GM12878 (cell line): ENCODE measurements at regions not wholly inside any gene's neighbourhood (a gene's known extent, or its start where the extent isn't known, plus 50 kb on each side); places are given as distances from the start of the nearest gene placed in this dataset.

Experiments used
- ATAC-seq: fragments of 200-7000 bp; cut with Tn5 transposase; 3 replicates; pipeline ENCODE4 v1.9.1; 2020; ENCODE audit warnings: mild to moderate bottlenecking, moderate library complexity
- BruUV-seq: library from RNA; stranded (reverse); fragments of 400-500 nt; replicated peaks from 2 replicates; lab custom pipeline; 2021; lab: Mats Ljungman, UMichigan
- CTCF ChIA-PET: fragments of 300-600 bp; sonication (Branson Sonifier 250); formaldehyde crosslinking; extraction: SDS; loops from one replicate; lab custom pipeline; 2021; ENCODE audit warnings: inconsistent platforms; lab: Yijun Ruan, JAX
- POLR2A ChIA-PET: fragments of 350-600 bp; formaldehyde crosslinking; extraction: SDS; loops from one replicate; lab custom pipeline; 2021; ENCODE audit warnings: inconsistent platforms; lab: Charles Lee
- RAD21 ChIA-PET: fragments of 300-600 bp; sonication (Branson Sonifier 250); formaldehyde crosslinking; loops from one replicate; lab custom pipeline; 2023; ENCODE audit warnings: antibody characterized with exemption; ENCODE audit not compliant: unreplicated experiment; lab: Charles Lee
- SMC1A ChIA-PET: fragments of 300-600 bp; sonication (Branson Sonifier 250); formaldehyde crosslinking; loops from one replicate; lab custom pipeline; 2023; ENCODE audit not compliant: unreplicated experiment, uncharacterized antibody; lab: Charles Lee
- DNase-seq: peaks from one replicate; pipeline ENCODE4 v3.0.0-alpha.2; 2011; ENCODE audit warnings: low read depth, low spot score
- FAIRE-seq: peaks from 3 replicates; lab custom pipeline; 2011; peaks lifted over from hg19 to GRCh38; lab: Jason Lieb, UNC
- H2AFZ ChIP-seq: 2 replicates; pipeline ENCODE4 v1.6.0; 2011; ENCODE audit warnings: low read depth, low read length, control low read depth; ENCODE audit not compliant: control insufficient read depth
- H3K27ac ChIP-seq: 2 replicates; pipeline ENCODE4 v1.5.1; 2011; ENCODE audit warnings: control low read depth; ENCODE audit not compliant: control insufficient read depth, insufficient read depth
- H3K27me3 ChIP-seq, 2 experiments: replicated peaks in 1 of 2; 2 replicates each; pipeline versions ENCODE4 v1.6.0 to v1.6.1; 2011; ENCODE audit warnings: low read length in 1 of 2; ENCODE audit not compliant: control insufficient read depth in 2 of 2, insufficient read depth in 2 of 2
- H3K36me3 ChIP-seq, 2 experiments: 2 replicates each; pipeline ENCODE4 v1.5.1; 2011; ENCODE audit warnings: low read length in 1 of 2; ENCODE audit not compliant: control insufficient read depth in 2 of 2, insufficient read depth in 2 of 2
- H3K4me1 ChIP-seq: 2 replicates; pipeline ENCODE4 v1.6.1; 2011; ENCODE audit warnings: mild to moderate bottlenecking, low read length, moderate library complexity, mixed read lengths; ENCODE audit not compliant: control insufficient read depth, insufficient read depth
- H3K4me2 ChIP-seq: 2 replicates; pipeline ENCODE4 v1.6.0; 2011; ENCODE audit warnings: control low read depth; ENCODE audit not compliant: control insufficient read depth, insufficient read depth
- H3K4me3 ChIP-seq: fragments of 200-600 bp; sonication (generic); 2 replicates; pipeline ENCODE4 v1.5.1; 2016
- H3K79me2 ChIP-seq: 2 replicates; pipeline ENCODE4 v1.6.0; 2011; ENCODE audit warnings: low read length; ENCODE audit not compliant: control insufficient read depth, insufficient read depth
- H3K9ac ChIP-seq: 2 replicates; pipeline ENCODE4 v1.8.0; 2011; ENCODE audit warnings: low read length, control low read depth, mixed read lengths; ENCODE audit not compliant: control insufficient read depth, insufficient read depth
- H3K9me3 ChIP-seq: replicated peaks from 3 replicates; pipeline ENCODE4 v1.5.1; 2011; ENCODE audit warnings: mild to moderate bottlenecking, low read length; ENCODE audit not compliant: control insufficient read depth, insufficient read depth
- H4K20me1 ChIP-seq: 2 replicates; pipeline ENCODE4 v1.6.0; 2011; ENCODE audit not compliant: control insufficient read depth, insufficient read depth
- HDAC6 ChIP-seq: fragments of 200-600 bp; sonication (generic); IDR thresholded peaks from one replicate; pipeline ENCODE4 v1.8.0; 2017; ENCODE audit warnings: antibody characterized with exemption; ENCODE audit not compliant: unreplicated experiment
- IKZF2 ChIP-seq, 2 experiments: fragments of 450-650 bp; IDR thresholded peaks; 2 replicates each; pipeline ENCODE4 v1.6.1; 2017; ENCODE audit warnings: mild to moderate bottlenecking in 2 of 2, moderate library complexity in 2 of 2
- KDM1A ChIP-seq: fragments of 200-600 bp; sonication (generic); IDR thresholded peaks from 2 replicates; pipeline ENCODE4 v1.6.1; 2016; ENCODE audit warnings: borderline replicate concordance
- NRF1 ChIP-seq: conservative IDR thresholded peaks from 2 replicates; pipeline ENCODE4 v1.6.1; 2011; ENCODE audit warnings: mild to moderate bottlenecking, low read depth, low read length, improper control_type of control experiment
- RAD51 ChIP-seq: fragments of 450-650 bp; IDR thresholded peaks from 2 replicates; pipeline ENCODE4 v1.6.1; 2016; ENCODE audit warnings: moderate library complexity, mild to moderate bottlenecking, inconsistent platforms
- RB1 ChIP-seq: fragments of 450-650 bp; formaldehyde crosslinking; IDR thresholded peaks from 2 replicates; pipeline ENCODE4 v1.6.1; 2017; ENCODE audit warnings: mild to moderate bottlenecking, borderline replicate concordance
- RUNX3 ChIP-seq: IDR thresholded peaks from 2 replicates; pipeline ENCODE4 v1.6.1; 2012; ENCODE audit warnings: low read length, inconsistent platforms
- SKIL ChIP-seq: fragments of 450-650 bp; IDR thresholded peaks from 2 replicates; pipeline ENCODE4 v1.6.1; 2017; ENCODE audit warnings: mild to moderate bottlenecking, low read depth, inconsistent platforms; ENCODE audit not compliant: poor library complexity, severe bottlenecking
- ZNF274 ChIP-seq: IDR thresholded peaks from one replicate; pipeline ENCODE4 v1.8.0; 2011; ENCODE audit not compliant: insufficient read length, insufficient read depth
- WGBS: methylation state at CpG from one replicate; pipeline ENCODE4 v1.1.6; 2016; ENCODE audit warnings: low lambda C conversion rate; ENCODE audit not compliant: insufficient replicate concordance, insufficient coverage; ENCODE audit errors: missing lambda C conversion rate; 5-methylcytosine and 5-hydroxymethylcytosine counted together
- in situ Hi-C: fragments of 300-500 bp; cut with MboI; formaldehyde crosslinking; loops from 9 replicates; pipeline ENCODE4 v1.14.3; 2018; ENCODE audit warnings: mixed read lengths
- intact Hi-C: fragments of 100-400 bp; cut with micrococcal nuclease; formaldehyde crosslinking; loops from one replicate; pipeline ENCODE4 v1.14.2; 2022; ENCODE audit not compliant: unreplicated experiment
- TF ChIP-seq, protein P1 (sequence below): fragments of 150-350 bp; IDR thresholded peaks from 2 replicates; pipeline ENCODE4 v1.6.1; 2014; ENCODE audit warnings: mild to moderate bottlenecking, low read depth, low read length
- TF ChIP-seq, protein P2 (sequence below): fragments of 450-650 bp; IDR thresholded peaks from 2 replicates; pipeline ENCODE4 v1.6.1; 2017; ENCODE audit warnings: mild to moderate bottlenecking

- ATAC-seq: no peak
- SMC1A ChIA-PET: no interaction called here
- H3K27me3 ChIP-seq: no peaks in the 10 kb centered on the region
- POLR2A ChIA-PET: no interaction called here
- 69% methylated on average over 4 of the region's 4 CpGs for WGBS
- no peak for DNase-seq
- no peaks in the 10 kb centered on the region for H3K79me2 ChIP-seq
- no peak overlapping the region for H3K9ac ChIP-seq
- no peak overlapping the region for H2AFZ ChIP-seq
- H3K36me3 ChIP-seq: no peaks in the 10 kb centered on the region
- no peak overlapping the region for H3K4me3 ChIP-seq
- in situ Hi-C loops: no loop called here
- no peak overlapping the region for H3K27ac ChIP-seq
- CTCF ChIA-PET: no interaction called here
- no peak for TF ChIP-seq RB1
- no peak for TF ChIP-seq IKZF2 (IDR thresholded peaks at IDR 0.05)
- no peak for TF ChIP-seq RUNX3
- TF ChIP-seq NRF1: no peak
- no peak for TF ChIP-seq HDAC6
- TF ChIP-seq, protein P1, sequence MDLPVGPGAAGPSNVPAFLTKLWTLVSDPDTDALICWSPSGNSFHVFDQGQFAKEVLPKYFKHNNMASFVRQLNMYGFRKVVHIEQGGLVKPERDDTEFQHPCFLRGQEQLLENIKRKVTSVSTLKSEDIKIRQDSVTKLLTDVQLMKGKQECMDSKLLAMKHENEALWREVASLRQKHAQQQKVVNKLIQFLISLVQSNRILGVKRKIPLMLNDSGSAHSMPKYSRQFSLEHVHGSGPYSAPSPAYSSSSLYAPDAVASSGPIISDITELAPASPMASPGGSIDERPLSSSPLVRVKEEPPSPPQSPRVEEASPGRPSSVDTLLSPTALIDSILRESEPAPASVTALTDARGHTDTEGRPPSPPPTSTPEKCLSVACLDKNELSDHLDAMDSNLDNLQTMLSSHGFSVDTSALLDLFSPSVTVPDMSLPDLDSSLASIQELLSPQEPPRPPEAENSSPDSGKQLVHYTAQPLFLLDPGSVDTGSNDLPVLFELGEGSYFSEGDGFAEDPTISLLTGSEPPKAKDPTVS: no peak
- TF ChIP-seq, protein P2, sequence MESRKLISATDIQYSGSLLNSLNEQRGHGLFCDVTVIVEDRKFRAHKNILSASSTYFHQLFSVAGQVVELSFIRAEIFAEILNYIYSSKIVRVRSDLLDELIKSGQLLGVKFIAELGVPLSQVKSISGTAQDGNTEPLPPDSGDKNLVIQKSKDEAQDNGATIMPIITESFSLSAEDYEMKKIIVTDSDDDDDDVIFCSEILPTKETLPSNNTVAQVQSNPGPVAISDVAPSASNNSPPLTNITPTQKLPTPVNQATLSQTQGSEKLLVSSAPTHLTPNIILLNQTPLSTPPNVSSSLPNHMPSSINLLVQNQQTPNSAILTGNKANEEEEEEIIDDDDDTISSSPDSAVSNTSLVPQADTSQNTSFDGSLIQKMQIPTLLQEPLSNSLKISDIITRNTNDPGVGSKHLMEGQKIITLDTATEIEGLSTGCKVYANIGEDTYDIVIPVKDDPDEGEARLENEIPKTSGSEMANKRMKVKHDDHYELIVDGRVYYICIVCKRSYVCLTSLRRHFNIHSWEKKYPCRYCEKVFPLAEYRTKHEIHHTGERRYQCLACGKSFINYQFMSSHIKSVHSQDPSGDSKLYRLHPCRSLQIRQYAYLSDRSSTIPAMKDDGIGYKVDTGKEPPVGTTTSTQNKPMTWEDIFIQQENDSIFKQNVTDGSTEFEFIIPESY: no peak
- TF ChIP-seq KDM1A: no peak
- no peak for TF ChIP-seq SKIL
- TF ChIP-seq ZNF274: no peak
- TF ChIP-seq RAD51: no peak
- TF ChIP-seq, all 136 proteins: peak for 0
- H3K9me3 ChIP-seq: no peaks in the 10 kb centered on the region
- RAD21 ChIA-PET: no interaction called here
- no peaks in the 10 kb centered on the region for H3K4me1 ChIP-seq
- no peak overlapping the region for H3K4me2 ChIP-seq
- FAIRE-seq: no peak
- no TSS peak for BruUV-seq
- intact Hi-C loops: no loop called here
- no peaks in the 10 kb centered on the region for H4K20me1 ChIP-seq
Observed at GRCh38 chr6:140002396-140003022, 628.1 kb upstream of the CITED2 start.
